OCI-LY7 (cell line): ENCODE measurements at regions not wholly inside any gene's neighbourhood (a gene's known extent, or its start where the extent isn't known, plus 50 kb on each side); places are given as distances from the start of the nearest gene placed in this dataset.

Experiments
- BruUV-seq: library from RNA; stranded (reverse); fragments of 400-500 nt; replicated peaks from 2 replicates; lab custom pipeline; 2021; lab: Mats Ljungman, UMichigan
- CTCF ChIA-PET: fragments of 300-600 bp; sonication (Branson Sonifier 250); formaldehyde crosslinking; loops from one replicate; lab custom pipeline; 2022; ENCODE audit warnings: antibody characterized with exemption; ENCODE audit not compliant: unreplicated experiment; lab: Charles Lee
- POLR2A ChIA-PET: fragments of 300-600 bp; sonication (Branson Sonifier 250); formaldehyde crosslinking; loops from one replicate; lab custom pipeline; 2022; ENCODE audit warnings: antibody characterized with exemption; lab: Charles Lee
- DNase-seq: peaks from one replicate; pipeline ENCODE4 v3.0.0-alpha.2; 2015; ENCODE audit warnings: low spot score
- H2AFZ ChIP-seq: fragments of 200-600 bp; sonication (generic), shearing (Covaris generic); 2 replicates; pipeline ENCODE4 v1.6.1; 2014; ENCODE audit warnings: mild to moderate bottlenecking, antibody characterized with exemption, low read length, moderate library complexity
- H3K27ac ChIP-seq: fragments of 200-600 bp; sonication (generic); 2 replicates; pipeline ENCODE4 v1.5.1; 2014; ENCODE audit warnings: mixed run types, low read depth, mild to moderate bottlenecking, moderate library complexity, low read length, inconsistent platforms; ENCODE audit not compliant: poor library complexity, severe bottlenecking
- H3K36me3 ChIP-seq: fragments of 200-600 bp; sonication (generic); 2 replicates; pipeline ENCODE4 v1.6.1; 2014; ENCODE audit warnings: mild to moderate bottlenecking, antibody characterized with exemption, low read length, moderate library complexity, mixed read lengths; ENCODE audit not compliant: insufficient read depth
- H3K4me1 ChIP-seq: fragments of 200-600 bp; sonication (generic); 2 replicates; pipeline ENCODE4 v1.5.1; 2014; ENCODE audit warnings: mild to moderate bottlenecking, low read length; ENCODE audit not compliant: insufficient read depth, poor library complexity, severe bottlenecking
- H3K4me2 ChIP-seq: fragments of 200-600 bp; sonication (generic); 2 replicates; pipeline ENCODE4 v1.6.1; 2014; ENCODE audit warnings: mild to moderate bottlenecking, low read length
- H3K4me3 ChIP-seq: fragments of 200-600 bp; sonication (generic); 2 replicates; pipeline ENCODE4 v1.5.1; 2014; ENCODE audit warnings: mild to moderate bottlenecking, low read depth, low read length; ENCODE audit not compliant: poor library complexity, severe bottlenecking
- H3K79me2 ChIP-seq: fragments of 200-600 bp; sonication (generic); 2 replicates; pipeline ENCODE4 v1.6.1; 2016; ENCODE audit warnings: low read depth, mild to moderate bottlenecking, low read length, moderate library complexity, mixed read lengths; ENCODE audit not compliant: insufficient read depth
- H3K9me2 ChIP-seq: fragments of 200-600 bp; sonication (generic); 2 replicates; pipeline ENCODE4 v1.6.1; 2016; ENCODE audit warnings: mild to moderate bottlenecking, low read length, mixed read lengths; ENCODE audit not compliant: insufficient read depth
- H3K9me3 ChIP-seq: fragments of 200-600 bp; sonication (generic); 2 replicates; pipeline ENCODE4 v1.6.1; 2014; ENCODE audit warnings: mild to moderate bottlenecking, mixed run types, low read length, mixed read lengths
- H4K20me1 ChIP-seq: fragments of 200-600 bp; sonication (generic); 2 replicates; pipeline ENCODE4 v1.6.1; 2014; ENCODE audit warnings: mild to moderate bottlenecking, antibody characterized with exemption, low read length, moderate library complexity, mixed read lengths; ENCODE audit not compliant: insufficient read depth
- CTCF ChIP-seq: fragments of 200-600 bp; sonication (generic); conservative IDR thresholded peaks from 2 replicates; pipeline ENCODE4 v1.5.1; 2014; ENCODE audit warnings: mild to moderate bottlenecking, antibody characterized with exemption, low read length, moderate library complexity, mixed read lengths
- EZH2phosphoT487 ChIP-seq: fragments of 200-600 bp; sonication (generic); IDR thresholded peaks from 2 replicates; pipeline ENCODE4 v1.6.1; 2018; ENCODE audit warnings: low read depth, borderline replicate concordance, mild to moderate bottlenecking, mixed run types, antibody characterized with exemption, low read length, moderate library complexity, mixed read lengths
- intact Hi-C: fragments of 100-400 bp; cut with micrococcal nuclease; formaldehyde crosslinking; loops from one replicate; pipeline ENCODE4 v1.10.0; 2022; ENCODE audit not compliant: unreplicated experiment

- POLR2A ChIA-PET = no interaction called here
- TF ChIP-seq EZH2phosphoT487 (no peak), CTCF (no peak)
- no peak for DNase-seq
- no peaks in the 10 kb centered on the region for H3K79me2 ChIP-seq
- CTCF ChIA-PET = no interaction called here
- H3K36me3 ChIP-seq = no peaks in the 10 kb centered on the region
- H3K9me3 ChIP-seq = no peaks in the 10 kb centered on the region
- H4K20me1 ChIP-seq = no peaks in the 10 kb centered on the region
- H3K4me3 ChIP-seq = no peak overlapping the region
- H3K4me1 ChIP-seq = no peaks in the 10 kb centered on the region
- intact Hi-C loops = no loop called here
- BruUV-seq = no TSS peak
- no peak overlapping the region for H3K27ac ChIP-seq
- H3K4me2 ChIP-seq = no peak overlapping the region
- no peaks in the 10 kb centered on the region for H3K9me2 ChIP-seq
- no peak overlapping the region for H2AFZ ChIP-seq
Observed at GRCh38 chr10:44153918-44154670, 230.8 kb downstream of the CXCL12 start.

- Histone ChIP-seq H3K4me1 (no peaks in the 10 kb centered on the region), H4K20me1 (no peaks in the 10 kb centered on the region), H3K27ac (no peak overlapping the region), H3K4me3 (no peak overlapping the region), H3K9me2 (no peaks in the 10 kb centered on the region), H2AFZ (no peak overlapping the region), H3K9me3 (no peaks in the 10 kb centered on the region), H3K36me3 (no peaks in the 10 kb centered on the region), H3K4me2 (no peak overlapping the region), H3K79me2 (no peaks in the 10 kb centered on the region)
- DNase-seq = no peak
- intact Hi-C loops = no loop called here
- BruUV-seq = no TSS peak
- POLR2A ChIA-PET = no interaction called here
- CTCF ChIA-PET = no interaction called here
- TF ChIP-seq EZH2phosphoT487 (no peak), CTCF (no peak)
Observed at GRCh38 chr10:44143556-44143955, 241.3 kb downstream of the CXCL12 start.
